ENCODE measurements at regions not wholly inside any gene's neighbourhood (a gene's known extent, or its start where the extent isn't known, plus 50 kb on each side); places are given as distances from the start of the nearest gene placed in this dataset.

GRCh38 chr13:37345391-37345790 lies 239.9 kb upstream of the CSNK1A1L start:
- ChIA-PET POLR2A (no interaction called here), CTCF (no interaction called here)
- H3K36me3 Mint-ChIP-seq: no peaks in the 10 kb centered on the region
- Histone ChIP-seq H3K4me1 (ENCODE audit: control insufficient read depth in 2 of 2, insufficient read depth in 2 of 2, low read length in 2 of 2) (no peaks in the 10 kb centered on the region), H3K36me3 (ENCODE audit: control insufficient read depth in 2 of 3, insufficient read depth in 3 of 3, low read length in 3 of 3) (no peaks in the 10 kb centered on the region), H3K27ac (ENCODE audit: low read depth, low read length) (no peak overlapping the region), H3K27me3 (ENCODE audit: control insufficient read depth in 2 of 2, insufficient read depth in 2 of 2, low read length in 2 of 2) (no peaks in the 10 kb centered on the region), H3K4me3 (ENCODE audit: low read length) (no peak overlapping the region), H3K9me3 (ENCODE audit: control insufficient read depth in 2 of 3, low read length in 3 of 3) (no peaks in the 10 kb centered on the region)
- H3K4me1 Mint-ChIP-seq: no peaks in the 10 kb centered on the region
- no peak overlapping the region for H3K4me3 Mint-ChIP-seq
- no peak overlapping the region for H3K27ac Mint-ChIP-seq
- no peaks in the 10 kb centered on the region for H3K27me3 Mint-ChIP-seq
- H3K9me3 Mint-ChIP-seq: peaks cover 0 to 4% (median 0%) of the 10 kb centered on the region in 11 donors
- ATAC-seq (no peak), DNase-seq (no peak)
- intact Hi-C loops (cut with micrococcal nuclease): no loop called here

GRCh38 chr13:37344056-37344455 lies 238.6 kb upstream of the CSNK1A1L start:
- ChIA-PET CTCF (no interaction called here), POLR2A (no interaction called here)
- H3K36me3 Mint-ChIP-seq: no peaks in the 10 kb centered on the region
- H3K27me3 Mint-ChIP-seq: no peaks in the 10 kb centered on the region
- no peaks in the 10 kb centered on the region for H3K4me1 ChIP-seq (ENCODE audit: control insufficient read depth in 2 of 2, insufficient read depth in 2 of 2, low read length in 2 of 2)
- H3K36me3 ChIP-seq (ENCODE audit: control insufficient read depth in 2 of 3, insufficient read depth in 3 of 3, low read length in 3 of 3): no peaks in the 10 kb centered on the region
- H3K4me3 ChIP-seq (ENCODE audit: low read length): no peak overlapping the region
- H3K9me3 ChIP-seq (ENCODE audit: control insufficient read depth in 2 of 3, low read length in 3 of 3): no peaks in the 10 kb centered on the region
- no peak overlapping the region for H3K27ac Mint-ChIP-seq
- H3K4me1 Mint-ChIP-seq: no peaks in the 10 kb centered on the region
- intact Hi-C loops (cut with micrococcal nuclease): no loop called here
- no peak overlapping the region for H3K27ac ChIP-seq (ENCODE audit: low read depth, low read length)
- ATAC-seq (no peak), DNase-seq (no peak)
- H3K4me3 Mint-ChIP-seq: no peak overlapping the region
- peaks cover 0 to 4% (median 0%) of the 10 kb centered on the region in 11 donors for H3K9me3 Mint-ChIP-seq
- no peaks in the 10 kb centered on the region for H3K27me3 ChIP-seq (ENCODE audit: control insufficient read depth in 2 of 2, insufficient read depth in 2 of 2, low read length in 2 of 2)

DNA sequence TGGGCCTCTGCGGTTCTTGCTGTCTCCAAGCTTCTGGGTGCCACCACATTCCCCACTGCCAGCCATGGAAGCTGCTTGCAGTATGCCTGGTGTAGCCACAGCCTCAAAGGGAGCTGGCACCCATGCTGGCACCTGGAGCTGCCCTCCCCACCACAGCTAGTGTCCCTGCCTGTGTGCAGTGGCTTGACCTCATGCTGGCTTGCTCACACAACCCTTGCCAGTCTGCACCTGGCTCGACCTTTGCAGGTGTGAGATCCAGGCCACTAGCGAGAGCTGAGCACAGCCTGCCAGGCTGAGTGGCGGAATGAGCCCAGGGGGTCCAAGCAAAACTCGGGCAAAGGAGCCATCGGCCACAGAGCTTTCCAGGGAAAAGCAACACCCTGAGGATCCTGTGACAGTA lies 236.7 kb upstream of the CSNK1A1L start:
- Histone ChIP-seq H3K27me3 (ENCODE audit: control insufficient read depth in 2 of 2, insufficient read depth in 2 of 2, low read length in 2 of 2) (no peaks in the 10 kb centered on the region), H3K4me3 (ENCODE audit: low read length) (no peak overlapping the region), H3K27ac (ENCODE audit: low read depth, low read length) (no peak overlapping the region), H3K9me3 (ENCODE audit: control insufficient read depth in 2 of 3, low read length in 3 of 3) (no peaks in the 10 kb centered on the region), H3K36me3 (ENCODE audit: control insufficient read depth in 2 of 3, insufficient read depth in 3 of 3, low read length in 3 of 3) (no peaks in the 10 kb centered on the region), H3K4me1 (ENCODE audit: control insufficient read depth in 2 of 2, insufficient read depth in 2 of 2, low read length in 2 of 2) (no peaks in the 10 kb centered on the region)
- H3K4me3 Mint-ChIP-seq: no peak overlapping the region
- intact Hi-C loops (cut with micrococcal nuclease): no loop called here
- ChIA-PET CTCF (no interaction called here), POLR2A (no interaction called here)
- no peaks in the 10 kb centered on the region for H3K36me3 Mint-ChIP-seq
- H3K4me1 Mint-ChIP-seq: no peaks in the 10 kb centered on the region
- no peaks in the 10 kb centered on the region for H3K27me3 Mint-ChIP-seq
- ATAC-seq (no peak), DNase-seq (no peak)
- no peak overlapping the region for H3K27ac Mint-ChIP-seq
- peaks cover 0 to 3% (median 0%) of the 10 kb centered on the region in 11 donors for H3K9me3 Mint-ChIP-seq

- intact Hi-C loops (cut with micrococcal nuclease): no loop called here
- no peak overlapping the region for H3K27ac Mint-ChIP-seq
Observed at GRCh38 chr13:37340901-37341670, 235.6 kb upstream of the CSNK1A1L start.

DNA sequence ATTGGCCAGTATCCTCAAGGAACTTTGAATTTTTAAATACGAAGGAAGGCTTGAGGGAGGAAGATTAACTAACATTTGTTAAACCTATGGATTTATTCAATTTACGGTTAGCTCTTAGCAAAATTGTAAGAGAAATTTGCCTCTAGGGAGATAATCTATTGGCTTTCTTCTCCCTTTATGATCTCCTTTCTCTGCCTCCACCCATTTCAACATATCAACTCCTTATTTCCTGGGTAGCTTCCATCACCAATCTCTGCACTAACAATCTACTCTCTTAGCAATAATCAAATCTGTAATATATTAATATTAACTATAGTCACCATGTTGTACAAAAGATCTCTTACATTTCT lies 233.9 kb upstream of the CSNK1A1L start:
- Histone ChIP-seq H3K27me3 (ENCODE audit: control insufficient read depth in 2 of 2, insufficient read depth in 2 of 2, low read length in 2 of 2) (no peaks in the 10 kb centered on the region), H3K4me1 (ENCODE audit: control insufficient read depth in 2 of 2, insufficient read depth in 2 of 2, low read length in 2 of 2) (no peaks in the 10 kb centered on the region), H3K4me3 (ENCODE audit: low read length) (no peak overlapping the region), H3K9me3 (ENCODE audit: control insufficient read depth in 2 of 3, low read length in 3 of 3) (no peaks in the 10 kb centered on the region), H3K27ac (ENCODE audit: low read depth, low read length) (no peak overlapping the region), H3K36me3 (ENCODE audit: control insufficient read depth in 2 of 3, insufficient read depth in 3 of 3, low read length in 3 of 3) (no peaks in the 10 kb centered on the region)
- no peak overlapping the region for H3K4me3 Mint-ChIP-seq
- ChIA-PET CTCF (no interaction called here), POLR2A (no interaction called here)
- H3K9me3 Mint-ChIP-seq: peaks cover 0 to 3% (median 0%) of the 10 kb centered on the region in 11 donors
- intact Hi-C loops (cut with micrococcal nuclease): loop anchor here in 1 of 2 donors (5.0 kb wide), 1 partner anchor 198 kb away; no protein-coding TSS in a partner anchor
- H3K27me3 Mint-ChIP-seq: no peaks in the 10 kb centered on the region
- ATAC-seq: no peak
- H3K27ac Mint-ChIP-seq: no peak overlapping the region
- no peak for DNase-seq
- H3K36me3 Mint-ChIP-seq: no peaks in the 10 kb centered on the region
- H3K4me1 Mint-ChIP-seq: no peaks in the 10 kb centered on the region

More at GRCh38 chr13:37340901-37341670, 235.6 kb upstream of the CSNK1A1L start:
- no peaks in the 10 kb centered on the region for H3K4me1 Mint-ChIP-seq
- ChIA-PET CTCF (no interaction called here), POLR2A (no interaction called here)
- no peaks in the 10 kb centered on the region for H3K27me3 Mint-ChIP-seq
- Histone ChIP-seq H3K27ac (ENCODE audit: low read depth, low read length) (no peak overlapping the region), H3K4me3 (ENCODE audit: low read length) (no peak overlapping the region), H3K27me3 (ENCODE audit: control insufficient read depth in 2 of 2, insufficient read depth in 2 of 2, low read length in 2 of 2) (no peaks in the 10 kb centered on the region), H3K36me3 (ENCODE audit: control insufficient read depth in 2 of 3, insufficient read depth in 3 of 3, low read length in 3 of 3) (no peaks in the 10 kb centered on the region), H3K9me3 (ENCODE audit: control insufficient read depth in 2 of 3, low read length in 3 of 3) (no peaks in the 10 kb centered on the region), H3K4me1 (ENCODE audit: control insufficient read depth in 2 of 2, insufficient read depth in 2 of 2, low read length in 2 of 2) (no peaks in the 10 kb centered on the region)
- DNase-seq: no peak
- H3K36me3 Mint-ChIP-seq: no peaks in the 10 kb centered on the region
- ATAC-seq: no peak
- peaks cover 0 to 3% (median 0%) of the 10 kb centered on the region in 11 donors for H3K9me3 Mint-ChIP-seq
- H3K4me3 Mint-ChIP-seq: no peak overlapping the region

GRCh38 chr13:37338726-37339385 lies 233.4 kb upstream of the CSNK1A1L start:
- no peaks in the 10 kb centered on the region for H3K27me3 ChIP-seq (ENCODE audit: control insufficient read depth in 2 of 2, insufficient read depth in 2 of 2, low read length in 2 of 2)
- no peaks in the 10 kb centered on the region for H3K4me1 ChIP-seq (ENCODE audit: control insufficient read depth in 2 of 2, insufficient read depth in 2 of 2, low read length in 2 of 2)
- no peaks in the 10 kb centered on the region for H3K9me3 ChIP-seq (ENCODE audit: control insufficient read depth in 2 of 3, low read length in 3 of 3)
- H3K9me3 Mint-ChIP-seq: peaks cover 0 to 3% (median 0%) of the 10 kb centered on the region in 11 donors
- H3K4me3 ChIP-seq (ENCODE audit: low read length): no peak overlapping the region
- ATAC-seq (no peak), DNase-seq (no peak)
- H3K27me3 Mint-ChIP-seq: no peaks in the 10 kb centered on the region
- ChIA-PET CTCF (no interaction called here), POLR2A (no interaction called here)
- H3K4me1 Mint-ChIP-seq: no peaks in the 10 kb centered on the region
- H3K36me3 Mint-ChIP-seq: no peaks in the 10 kb centered on the region
- H3K27ac ChIP-seq (ENCODE audit: low read depth, low read length): no peak overlapping the region
- H3K4me3 Mint-ChIP-seq: no peak overlapping the region
- intact Hi-C loops (cut with micrococcal nuclease): loop anchor here in 1 of 2 donors (5.0 kb wide), 1 partner anchor 198 kb away; no protein-coding TSS in a partner anchor
- H3K36me3 ChIP-seq (ENCODE audit: control insufficient read depth in 2 of 3, insufficient read depth in 3 of 3, low read length in 3 of 3): no peaks in the 10 kb centered on the region
- H3K27ac Mint-ChIP-seq: no peak overlapping the region

DNA sequence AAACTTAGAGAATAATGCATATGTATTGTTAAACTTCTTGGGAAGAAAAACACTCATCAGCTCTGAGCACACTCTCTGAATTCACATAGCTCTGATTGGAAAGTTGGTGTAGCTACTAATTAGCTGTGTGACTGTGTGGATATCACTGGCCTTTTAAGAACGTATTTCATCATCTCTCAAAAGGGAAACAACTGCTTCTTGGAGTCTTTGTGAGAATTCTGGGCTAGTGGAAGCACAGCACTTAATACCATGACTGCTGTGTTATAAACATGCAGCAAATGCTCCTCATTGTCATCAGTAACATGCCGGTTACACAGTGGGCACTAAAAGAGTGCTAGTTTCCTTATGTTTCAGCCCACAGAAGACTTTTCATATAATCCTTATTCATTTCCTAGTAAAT lies 220.9 kb upstream of the CSNK1A1L start:
- POLR2A ChIA-PET: no interaction called here
- no peaks in the 10 kb centered on the region for H3K4me1 Mint-ChIP-seq
- no peaks in the 10 kb centered on the region for H3K9me3 ChIP-seq (ENCODE audit: control insufficient read depth in 2 of 3, low read length in 3 of 3)
- no peak overlapping the region for H3K27ac Mint-ChIP-seq
- CTCF ChIA-PET: no interaction called here
- intact Hi-C loops (cut with micrococcal nuclease): no loop called here
- peaks cover 0 to 5% (median 0%) of the 10 kb centered on the region in 5 donors for H3K36me3 Mint-ChIP-seq
- peaks cover 0 to 17% (median 8%) of the 10 kb centered on the region in 11 donors for H3K9me3 Mint-ChIP-seq
- no peak for DNase-seq
- H3K4me1 ChIP-seq (ENCODE audit: control insufficient read depth in 2 of 2, insufficient read depth in 2 of 2, low read length in 2 of 2): no peaks in the 10 kb centered on the region
- no peaks in the 10 kb centered on the region for H3K27me3 ChIP-seq (ENCODE audit: control insufficient read depth in 2 of 2, insufficient read depth in 2 of 2, low read length in 2 of 2)
- no peaks in the 10 kb centered on the region for H3K27me3 Mint-ChIP-seq
- H3K27ac ChIP-seq (ENCODE audit: low read depth, low read length): no peak overlapping the region
- no peak overlapping the region for H3K4me3 ChIP-seq (ENCODE audit: low read length)
- ATAC-seq: no peak
- no peak overlapping the region for H3K4me3 Mint-ChIP-seq
- H3K36me3 ChIP-seq (ENCODE audit: control insufficient read depth in 2 of 3, insufficient read depth in 3 of 3, low read length in 3 of 3): no peaks in the 10 kb centered on the region

Measured in naive thymus-derived CD4-positive, alpha-beta T cell (primary cell).